Naive B cell (primary cell): ENCODE measurements at regions not wholly inside any gene's neighbourhood (a gene's known extent, or its start where the extent isn't known, plus 50 kb on each side); places are given as distances from the start of the nearest gene placed in this dataset.
"Not testable (repeated sequence)": the region's sequence is repeated elsewhere in the genome, so short reads cannot be mapped to it uniquely, and the experiment has no call there.

Experiments
- ATAC-seq, 2 donors: fragments of 150-1000 bp; cut with Tn5 transposase; 2 replicates each; pipeline ENCODE4 v1.10.0; 2021; ENCODE audit warnings: low read depth in 2 of 2, mild to moderate bottlenecking in 2 of 2, moderate library complexity in 2 of 2
- DNase-seq: peaks from one replicate; pipeline ENCODE4 v3.0.0; 2022
- H3K27ac Mint-ChIP-seq, 6 donors: one replicate each; pipeline ENCODE4 v1.8.0; 2020 to 2022; ENCODE audit warnings: mild to moderate bottlenecking in 6 of 6, mixed read lengths in 6 of 6, moderate library complexity in 5 of 6, inconsistent platforms in 2 of 6
- H3K27me3 Mint-ChIP-seq, 3 donors: one replicate each; pipeline ENCODE4 v1.8.0; 2021 to 2022; ENCODE audit warnings: mixed read lengths in 3 of 3, mild to moderate bottlenecking in 1 of 3
- H3K36me3 Mint-ChIP-seq, 2 donors: one replicate each; pipeline ENCODE4 v1.8.0; 2020 to 2022; ENCODE audit warnings: mixed read lengths in 2 of 2, inconsistent platforms in 1 of 2, mild to moderate bottlenecking in 1 of 2
- H3K4me1 Mint-ChIP-seq, 3 donors: one replicate each; pipeline ENCODE4 v1.8.0; 2020 to 2022; ENCODE audit warnings: mixed read lengths in 3 of 3, inconsistent platforms in 1 of 3, mild to moderate bottlenecking in 1 of 3, moderate library complexity in 1 of 3
- H3K4me3 Mint-ChIP-seq, 8 donors: one replicate each; pipeline ENCODE4 v1.8.0; 2020 to 2022; ENCODE audit warnings: mild to moderate bottlenecking in 8 of 8, mixed read lengths in 8 of 8, moderate library complexity in 8 of 8, inconsistent platforms in 2 of 8
- H3K9me3 Mint-ChIP-seq, 7 donors: one replicate each; pipeline ENCODE4 v1.8.0; 2020 to 2022; ENCODE audit warnings: mixed read lengths in 7 of 7, mild to moderate bottlenecking in 5 of 7, inconsistent platforms in 2 of 7, moderate library complexity in 1 of 7

GRCh38 chr13:50128428-50128931 is 113.2 kb downstream of the KCNRG start:
- DNase-seq (no peak), ATAC-seq (no peak)
- H3K27me3 Mint-ChIP-seq: peaks cover 8 to 35% (median 30%) of the 10 kb centered on the region in 3 donors
- peaks cover 38 to 67% (median 63%) of the 10 kb centered on the region in 3 donors for H3K4me1 Mint-ChIP-seq
- H3K4me3 Mint-ChIP-seq: peak overlapping the region; percentile 5 to 92 (median 84)
- H3K9me3 Mint-ChIP-seq: peaks cover 0 to 3% (median 0%) of the 10 kb centered on the region in 7 donors
- H3K27ac Mint-ChIP-seq: peak overlapping the region in 3 of 6 donors; percentile 38 to 94 (median 82)
- no peaks in the 10 kb centered on the region for H3K36me3 Mint-ChIP-seq

DNA sequence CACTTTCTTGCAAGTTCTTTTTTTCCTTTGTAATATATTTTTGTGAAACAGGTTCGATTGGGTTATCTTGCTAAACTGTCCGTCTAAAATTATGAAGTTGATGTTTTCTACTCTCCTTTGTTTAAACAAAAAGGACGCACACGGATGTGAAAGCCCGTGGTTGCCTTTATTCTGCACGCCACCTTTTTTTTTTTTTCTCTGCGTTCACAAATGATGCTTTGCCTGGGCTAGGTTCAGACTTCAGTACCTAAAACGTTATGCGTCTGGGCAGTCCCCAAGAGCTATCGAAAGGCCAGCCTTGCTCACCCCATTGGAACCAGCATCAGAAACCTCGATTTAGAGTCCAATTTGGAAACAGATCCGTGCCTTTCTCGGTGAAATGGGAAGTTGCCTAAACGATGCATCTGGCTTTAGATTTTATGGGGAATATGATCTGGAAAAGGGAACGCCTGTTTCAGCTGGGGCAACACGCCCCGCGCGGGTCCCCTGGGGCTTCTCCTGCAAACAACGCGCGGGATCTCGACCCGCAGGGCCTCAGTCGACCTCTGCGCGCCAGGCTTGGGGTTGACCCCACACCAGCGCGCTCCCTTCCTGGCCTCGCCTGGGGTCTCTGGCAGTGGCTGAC is 113.9 kb downstream of the KCNRG start:
- Mint-ChIP-seq H3K4me1 (peaks cover 35 to 66% (median 62%) of the 10 kb centered on the region in 3 donors), H3K27me3 (peaks cover 13 to 39% (median 33%) of the 10 kb centered on the region in 3 donors), H3K9me3 (peaks cover 0 to 3% (median 0%) of the 10 kb centered on the region in 7 donors), H3K36me3 (no peaks in the 10 kb centered on the region), H3K4me3 (peak overlapping the region; percentile 80 to 96 (median 92)), H3K27ac (peak overlapping the region in 4 of 6 donors; percentile 22 to 94 (median 90))
- ATAC-seq (no peak), DNase-seq (peak; percentile 30)

GRCh38 chr13:50129706-50130122 is 114.5 kb downstream of the KCNRG start:
- H3K27me3 Mint-ChIP-seq: peaks cover 18 to 44% (median 38%) of the 10 kb centered on the region in 3 donors
- H3K36me3 Mint-ChIP-seq: no peaks in the 10 kb centered on the region
- DNase-seq (no peak), ATAC-seq (no peak)
- H3K4me3 Mint-ChIP-seq: peak overlapping the region; percentile 80 to 96 (median 92)
- H3K4me1 Mint-ChIP-seq: peaks cover 35 to 68% (median 62%) of the 10 kb centered on the region in 3 donors
- H3K27ac Mint-ChIP-seq: peak overlapping the region in 2 of 6 donors; percentile 63 to 94
- peaks cover 0 to 3% (median 0%) of the 10 kb centered on the region in 7 donors for H3K9me3 Mint-ChIP-seq

DNA sequence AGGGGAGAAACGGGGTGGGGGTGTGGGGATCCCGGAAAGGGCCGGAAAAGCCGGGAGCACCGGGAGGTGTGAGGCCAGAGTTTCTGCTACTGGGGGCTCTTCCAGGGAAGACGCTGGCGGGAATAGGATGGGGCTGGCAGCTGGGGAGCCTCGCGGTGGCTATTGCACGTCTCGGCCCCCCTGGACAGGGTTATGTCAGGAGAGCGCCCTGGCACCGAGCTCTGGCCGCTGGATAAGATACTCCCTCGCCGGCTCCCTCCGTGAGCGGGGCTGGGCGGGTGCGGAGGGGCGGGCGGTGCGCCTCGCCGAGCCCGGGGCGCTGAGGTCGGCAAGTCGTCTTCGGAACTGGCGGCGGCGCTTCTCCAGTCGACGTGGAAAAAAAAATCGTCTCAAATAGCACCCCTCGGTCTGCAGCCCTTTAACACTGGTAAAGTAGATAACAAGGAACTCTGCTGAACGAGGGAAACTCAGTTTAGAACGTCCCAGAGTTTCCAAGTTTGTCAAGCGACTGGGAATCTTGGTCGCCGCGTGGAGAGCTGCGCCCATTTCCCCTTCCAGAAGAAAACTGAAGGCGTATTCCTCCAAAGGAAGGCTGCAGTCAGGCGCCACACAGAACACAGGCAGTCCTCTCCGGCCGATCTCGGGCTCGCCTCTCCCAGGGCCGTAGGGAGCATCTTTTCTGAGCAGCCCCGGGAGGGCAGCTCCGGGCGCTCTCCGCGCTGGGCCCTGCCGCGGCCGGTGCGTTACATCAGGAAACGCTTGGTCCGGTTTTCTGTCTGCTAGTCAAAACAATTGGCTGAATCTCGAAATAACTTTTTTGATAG is 115.1 kb downstream of the KCNRG start:
- Mint-ChIP-seq H3K36me3 (no peaks in the 10 kb centered on the region), H3K27me3 (peaks cover 24 to 50% (median 43%) of the 10 kb centered on the region in 3 donors), H3K9me3 (peaks cover 0 to 3% (median 0%) of the 10 kb centered on the region in 7 donors), H3K4me3 (peak overlapping the region; percentile 80 to 96 (median 92)), H3K27ac (peak overlapping the region; percentile 88 to 95 (median 91)), H3K4me1 (peaks cover 35 to 68% (median 62%) of the 10 kb centered on the region in 3 donors)
- DNase-seq: peak; percentile 33
- peak; percentile 4 to 29 for ATAC-seq

GRCh38 chr13:50131920-50132903 is 117.0 kb downstream of the KCNRG start:
- peak overlapping the region; percentile 72 to 96 (median 90) for H3K4me3 Mint-ChIP-seq
- DNase-seq (peak; percentile 9), ATAC-seq (no peak)
- H3K27ac Mint-ChIP-seq: peak overlapping the region; percentile 57 to 95 (median 74)
- H3K9me3 Mint-ChIP-seq: peaks cover 0 to 3% (median 0%) of the 10 kb centered on the region in 7 donors
- H3K27me3 Mint-ChIP-seq: peaks cover 27 to 54% (median 45%) of the 10 kb centered on the region in 3 donors
- H3K4me1 Mint-ChIP-seq: peaks cover 26 to 58% (median 50%) of the 10 kb centered on the region in 3 donors
- no peaks in the 10 kb centered on the region for H3K36me3 Mint-ChIP-seq

- ATAC-seq: no peak
- H3K27ac Mint-ChIP-seq: peak overlapping the region in 3 of 6 donors; percentile 44 to 76 (median 57)
Measured at GRCh38 chr13:50132904-50133357, 117.7 kb downstream of the KCNRG start.

DNA sequence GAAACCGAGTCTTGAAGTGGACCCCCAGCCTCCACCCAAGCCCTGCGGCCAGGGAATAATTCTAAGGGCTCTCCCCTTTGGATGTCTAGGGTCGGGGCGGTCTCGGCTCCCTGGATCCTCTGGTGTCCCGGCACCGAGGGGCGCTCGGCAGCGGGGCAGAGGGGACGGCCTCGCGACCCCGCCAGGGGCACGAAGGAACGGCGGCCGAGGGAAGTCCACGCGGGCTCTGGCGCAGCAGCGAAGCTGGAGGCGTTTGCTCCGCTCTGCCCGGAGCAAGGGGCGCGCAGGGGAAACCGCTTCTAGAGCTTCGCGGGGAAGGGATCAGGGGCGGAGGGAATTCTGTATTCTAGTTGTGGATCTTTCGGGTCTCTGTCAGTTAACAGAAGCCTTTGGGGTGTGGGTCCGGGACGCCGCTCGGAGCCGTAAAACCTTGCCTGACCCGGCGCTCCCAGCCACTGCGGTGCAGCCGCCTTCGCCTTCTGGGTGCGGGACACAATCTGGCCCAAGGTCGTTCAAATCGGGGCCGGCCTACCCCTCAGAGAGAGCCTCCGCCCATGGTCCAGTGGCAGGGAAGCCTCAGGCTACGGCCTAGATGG is 118.2 kb downstream of the KCNRG start:
- ATAC-seq (no peak), DNase-seq (no peak)
- Mint-ChIP-seq H3K27ac (peak overlapping the region in 1 of 6 donors; percentile 52), H3K36me3 (no peaks in the 10 kb centered on the region), H3K9me3 (peaks cover 0 to 3% (median 0%) of the 10 kb centered on the region in 7 donors), H3K27me3 (peaks cover 27 to 54% (median 45%) of the 10 kb centered on the region in 3 donors), H3K4me3 (peak overlapping the region in 4 of 8 donors; percentile 61 to 92 (median 90)), H3K4me1 (peaks cover 23 to 45% (median 40%) of the 10 kb centered on the region in 3 donors)

More at GRCh38 chr13:50132904-50133357, 117.7 kb downstream of the KCNRG start:
- peaks cover 27 to 54% (median 45%) of the 10 kb centered on the region in 3 donors for H3K27me3 Mint-ChIP-seq
- DNase-seq: no peak
- H3K4me3 Mint-ChIP-seq: peak overlapping the region; percentile 72 to 92 (median 90)
- H3K36me3 Mint-ChIP-seq: no peaks in the 10 kb centered on the region
- peaks cover 0 to 3% (median 0%) of the 10 kb centered on the region in 7 donors for H3K9me3 Mint-ChIP-seq
- peaks cover 23 to 51% (median 43%) of the 10 kb centered on the region in 3 donors for H3K4me1 Mint-ChIP-seq

- Mint-ChIP-seq H3K4me1 (peaks cover 7 to 27% (median 17%) of the 10 kb centered on the region in 3 donors), H3K36me3 (no peaks in the 10 kb centered on the region), H3K27ac (no peak overlapping the region), H3K27me3 (peaks cover 27 to 38% (median 31%) of the 10 kb centered on the region in 3 donors), H3K4me3 (no peak overlapping the region), H3K9me3 (peaks cover 0 to 3% (median 0%) of the 10 kb centered on the region in 7 donors)
- no peak for DNase-seq
- no peak for ATAC-seq
Measured at GRCh38 chr13:50136226-50136625, 121.0 kb downstream of the KCNRG start.

GRCh38 chr13:50136678-50137077 is 121.4 kb downstream of the KCNRG start:
- H3K4me3 Mint-ChIP-seq: no peak overlapping the region
- ATAC-seq (no peak), DNase-seq (no peak)
- peaks cover 5 to 23% (median 14%) of the 10 kb centered on the region in 3 donors for H3K4me1 Mint-ChIP-seq
- H3K27me3 Mint-ChIP-seq: peaks cover 27 to 33% (median 27%) of the 10 kb centered on the region in 3 donors
- no peak overlapping the region for H3K27ac Mint-ChIP-seq
- no peaks in the 10 kb centered on the region for H3K36me3 Mint-ChIP-seq
- peaks cover 0 to 3% (median 0%) of the 10 kb centered on the region in 7 donors for H3K9me3 Mint-ChIP-seq

DNA sequence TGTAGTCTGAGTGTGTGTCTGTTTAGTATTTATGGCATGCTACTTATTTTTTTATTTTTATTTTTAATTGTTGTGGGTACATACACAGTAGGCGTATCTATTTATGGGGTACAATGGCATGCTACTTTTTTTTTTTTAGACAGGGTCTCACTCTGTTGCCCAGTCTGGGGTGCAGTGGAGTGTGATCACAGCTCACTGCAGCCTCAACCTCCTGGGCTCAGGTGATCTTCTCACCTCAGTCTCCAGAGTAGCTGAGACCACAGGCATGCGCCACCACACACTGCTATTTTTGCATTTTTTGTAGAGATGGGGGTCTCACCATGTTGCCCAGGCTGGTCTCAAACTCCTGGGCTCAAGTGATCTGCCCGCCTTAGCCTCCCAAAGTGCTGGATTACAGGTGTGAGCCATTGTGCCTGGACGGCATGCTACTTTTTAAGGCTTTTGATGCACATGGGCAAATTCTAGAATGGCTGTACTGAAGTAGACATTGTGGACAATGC is 124.2 kb downstream of the KCNRG start:
- H3K27me3 Mint-ChIP-seq: peaks cover 9 to 12% (median 11%) of the 10 kb centered on the region in 3 donors
- not testable (repeated sequence) for H3K9me3 Mint-ChIP-seq, H3K27ac Mint-ChIP-seq, H3K4me3 Mint-ChIP-seq, ATAC-seq, DNase-seq, H3K36me3 Mint-ChIP-seq, H3K4me1 Mint-ChIP-seq

DNA sequence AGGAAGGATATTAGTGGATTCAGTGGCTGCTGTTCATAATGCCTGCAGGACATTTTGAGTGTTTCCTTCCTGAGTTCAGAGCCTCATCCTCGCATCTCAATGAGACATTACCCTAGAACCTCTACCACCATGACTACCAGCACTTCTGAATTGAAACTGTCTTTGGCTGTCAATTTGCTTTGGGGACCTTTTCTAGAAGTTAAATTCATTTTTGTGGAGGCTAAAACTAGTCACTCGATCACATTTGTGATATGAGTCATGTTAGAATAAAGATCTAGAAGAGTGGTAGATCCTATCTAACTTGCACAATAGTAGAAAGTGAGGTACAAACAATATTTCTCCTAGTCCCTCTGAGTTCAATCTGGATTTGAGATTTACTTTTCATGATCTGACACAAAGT is 124.9 kb downstream of the KCNRG start:
- ATAC-seq (no peak), DNase-seq (no peak)
- peaks cover 3 to 5% (median 5%) of the 10 kb centered on the region in 3 donors for H3K27me3 Mint-ChIP-seq
- no peaks in the 10 kb centered on the region for H3K36me3 Mint-ChIP-seq
- peaks cover 0 to 9% (median 0%) of the 10 kb centered on the region in 3 donors for H3K4me1 Mint-ChIP-seq
- no peak overlapping the region for H3K4me3 Mint-ChIP-seq
- H3K9me3 Mint-ChIP-seq: no peaks in the 10 kb centered on the region
- H3K27ac Mint-ChIP-seq: no peak overlapping the region
